Stromal cell of bone marrow (primary cell): ENCODE measurements at regions not wholly inside any gene's neighbourhood (a gene's known extent, or its start where the extent isn't known, plus 50 kb on each side); places are given as distances from the start of the nearest gene placed in this dataset.

Experiments
- DNase-seq: peaks from one replicate; pipeline ENCODE4 v3.0.0-alpha.2; 2012; ENCODE audit warnings: low read depth

DNA sequence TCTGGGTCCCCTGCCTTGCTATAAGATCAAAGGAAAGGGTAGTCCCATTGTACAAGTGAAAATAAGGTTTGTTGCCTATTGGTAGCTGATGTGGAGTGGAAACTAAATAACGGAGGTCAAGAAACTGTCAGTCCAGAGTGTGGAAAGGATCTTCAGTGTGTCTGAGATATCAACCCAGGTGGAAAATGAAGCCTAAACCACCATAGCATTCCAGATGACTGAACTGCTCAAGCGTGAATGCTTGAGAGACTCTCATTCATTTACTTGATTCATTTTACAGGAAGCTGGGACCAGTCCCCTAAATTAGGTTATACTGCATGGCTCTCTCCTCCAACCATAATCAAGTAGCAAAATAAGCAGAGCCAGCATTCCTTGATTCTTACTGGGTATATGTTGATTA lies 116.0 kb upstream of the SLC28A3 start:
- DNase-seq: no peak

DNA sequence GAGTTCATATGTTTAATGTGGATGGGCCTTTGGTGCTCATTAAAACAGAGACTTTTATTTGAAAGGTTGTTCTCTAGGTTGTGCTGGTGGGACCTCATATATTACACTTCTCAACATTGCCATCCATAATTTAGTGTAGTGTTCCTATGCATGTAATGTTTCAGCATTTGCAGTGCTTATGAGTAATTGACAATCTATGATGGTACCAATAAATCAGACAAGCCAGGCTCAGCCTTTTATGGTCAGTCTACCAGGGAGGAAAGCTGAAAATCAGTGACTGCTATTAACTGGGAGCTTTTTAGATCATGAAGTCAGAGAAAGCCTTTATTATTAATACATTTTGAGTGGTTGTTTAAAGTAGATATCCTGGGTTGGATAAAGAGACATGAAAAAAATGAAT lies 120.1 kb upstream of the SLC28A3 start:
- no peak for DNase-seq

DNA sequence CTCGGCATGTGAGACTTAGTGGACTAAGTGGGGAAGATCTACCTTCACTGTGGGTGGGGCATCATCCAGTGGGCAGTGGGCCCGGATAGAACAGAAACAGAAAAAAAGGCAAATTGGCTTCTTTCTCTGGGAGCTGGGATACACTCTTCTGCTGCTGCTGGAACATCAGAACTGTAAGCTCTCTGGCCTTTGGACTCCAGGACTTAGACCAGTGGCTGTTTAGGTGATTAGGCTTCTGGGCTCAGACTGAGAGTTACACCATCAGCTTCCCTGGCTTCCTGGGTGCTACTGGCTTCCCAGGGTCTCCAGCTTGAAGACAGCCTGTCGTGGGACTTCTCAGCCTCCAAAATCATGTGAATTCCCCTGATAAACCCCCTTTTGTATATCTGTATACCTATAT lies 122.7 kb upstream of the SLC28A3 start:
- DNase-seq: no peak

DNA sequence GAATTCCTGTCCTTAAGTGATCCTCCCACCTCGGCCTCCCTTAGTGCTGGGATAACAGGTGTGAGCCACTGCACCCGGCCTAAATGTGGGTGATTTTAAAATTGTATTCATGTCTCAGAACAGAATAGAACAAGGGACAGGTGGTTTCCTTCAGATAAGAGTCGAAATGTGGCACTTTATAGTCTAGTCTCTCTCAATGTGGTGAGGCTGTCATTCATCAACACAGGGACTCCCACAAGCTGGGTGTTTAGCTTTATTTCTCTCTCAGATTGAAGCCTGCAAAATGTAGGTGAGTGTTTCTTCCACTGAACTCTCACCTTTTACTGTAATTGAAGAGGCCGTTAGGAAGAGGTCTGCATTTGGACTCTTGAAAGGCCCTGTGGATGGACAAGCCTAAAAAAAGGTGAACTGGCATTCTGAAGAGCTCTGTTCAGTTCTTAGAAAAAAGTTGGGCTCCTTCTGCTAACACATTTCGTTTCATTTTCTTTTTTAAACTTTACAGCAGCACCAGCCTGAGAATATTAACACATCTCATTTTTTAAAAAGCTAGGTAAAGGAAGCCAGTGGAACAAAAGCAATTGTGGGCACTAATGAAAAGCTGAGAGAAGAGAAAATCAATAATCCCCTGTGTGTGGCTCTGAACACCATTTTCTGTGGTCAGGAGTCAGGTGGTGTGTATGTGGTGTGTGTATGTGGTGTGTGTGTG lies 126.2 kb upstream of the SLC28A3 start:
- no peak for DNase-seq

DNA sequence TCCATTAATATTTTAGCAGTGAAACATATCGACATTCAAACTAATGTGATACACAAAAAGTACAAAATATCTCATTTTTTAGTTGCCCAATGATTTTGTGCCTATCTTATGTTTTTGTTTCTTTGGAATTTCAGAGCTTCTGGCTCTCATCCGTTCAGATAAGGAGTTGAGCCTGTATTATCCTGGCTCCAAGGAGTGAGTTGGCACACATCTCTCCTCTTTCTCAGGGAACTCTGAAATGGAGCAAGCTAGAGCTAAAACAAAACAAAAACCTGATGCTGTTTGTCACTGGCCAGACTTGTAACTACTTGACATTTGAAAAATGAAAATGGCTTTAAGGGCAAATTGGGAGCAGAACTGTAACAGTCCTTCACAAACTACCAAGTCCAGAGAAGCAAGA lies 131.3 kb upstream of the SLC28A3 start:
- no peak for DNase-seq

DNA sequence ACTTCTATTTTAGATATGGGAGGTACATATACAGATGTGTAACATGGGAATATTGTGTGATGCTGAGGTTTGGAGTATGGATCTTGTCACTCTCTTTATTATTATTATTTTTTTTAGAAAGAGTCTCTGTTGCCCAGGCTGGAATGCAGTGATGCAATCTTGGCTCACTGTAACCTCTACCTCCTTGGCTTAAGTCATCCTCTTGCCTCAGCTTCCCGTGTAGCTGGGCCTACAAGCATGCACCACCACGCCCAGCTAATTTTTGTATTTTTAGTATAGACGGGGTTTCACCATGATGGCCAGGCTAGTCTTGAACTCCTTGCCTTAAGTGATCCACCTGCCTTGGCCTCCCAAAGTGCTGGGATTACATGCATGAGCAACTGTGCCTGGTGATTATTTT lies 138.4 kb upstream of the SLC28A3 start:
- DNase-seq: no peak

DNA sequence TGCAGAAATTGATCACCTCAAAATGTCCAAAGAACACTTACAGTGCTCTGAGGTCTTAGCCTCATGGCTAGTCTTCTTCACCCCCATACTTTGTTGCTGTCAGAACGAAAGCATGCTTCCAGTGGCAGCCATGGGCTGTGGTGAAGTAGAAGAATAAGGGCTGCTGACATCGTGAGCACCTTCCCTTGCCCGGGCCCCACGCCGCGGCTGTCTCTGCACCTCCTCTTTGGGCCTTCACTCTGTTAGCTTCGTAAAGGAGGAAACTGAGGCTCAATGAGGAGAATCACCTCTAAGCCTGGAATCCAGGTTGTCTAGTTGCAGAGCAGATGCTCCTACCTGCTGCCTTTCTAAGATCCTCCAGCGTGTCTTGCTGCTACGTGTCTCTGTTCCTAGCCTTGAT lies 139.5 kb upstream of the SLC28A3 start:
- no peak for DNase-seq

DNA sequence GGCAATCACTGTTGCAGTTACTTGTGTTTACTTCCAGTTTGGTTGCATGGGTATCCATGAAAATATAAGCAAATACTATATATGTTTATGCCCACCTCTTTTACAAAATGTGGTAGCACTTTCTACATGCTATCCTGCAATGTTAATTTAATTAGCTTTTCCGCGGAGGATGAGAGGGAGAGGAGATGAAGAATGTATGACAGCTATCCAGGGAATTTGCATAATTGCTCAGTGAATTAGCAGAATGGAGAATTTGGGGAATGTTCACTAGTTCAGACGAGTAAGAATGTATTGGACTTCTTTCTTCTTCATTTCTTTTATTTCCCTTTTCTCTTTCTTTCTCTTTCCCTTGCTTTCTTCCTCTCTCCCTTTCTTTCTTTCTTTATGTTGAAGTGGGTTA lies 140.7 kb upstream of the SLC28A3 start:
- DNase-seq: no peak

DNA sequence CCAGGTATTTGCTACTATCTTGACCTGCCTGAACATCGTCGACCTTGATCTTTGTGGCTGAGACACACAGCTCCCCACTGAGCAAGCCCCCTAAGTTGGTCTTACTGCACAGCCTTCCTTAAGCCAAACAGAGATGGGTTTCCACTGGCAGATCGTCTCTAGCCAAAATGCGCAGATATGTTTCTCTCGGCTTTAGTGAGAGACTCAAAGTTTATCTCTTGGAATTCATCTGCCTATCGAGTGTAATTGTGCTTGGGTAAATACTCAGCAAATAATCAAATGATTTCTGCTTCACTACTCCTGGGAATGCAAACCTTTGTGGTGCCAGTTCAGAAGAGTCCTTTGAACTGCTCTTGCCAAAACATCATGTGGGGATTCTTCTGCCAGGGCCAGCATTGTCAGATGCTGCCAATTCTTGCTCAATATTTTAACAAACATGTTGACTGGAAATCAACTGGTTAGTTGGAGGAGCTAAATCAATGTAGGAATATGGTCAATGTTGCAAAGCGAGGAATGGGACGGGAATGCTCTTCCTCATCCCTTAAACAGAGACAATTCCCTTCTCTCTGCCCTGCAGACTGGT lies 141.2 kb upstream of the SLC28A3 start:
- no peak for DNase-seq

DNA sequence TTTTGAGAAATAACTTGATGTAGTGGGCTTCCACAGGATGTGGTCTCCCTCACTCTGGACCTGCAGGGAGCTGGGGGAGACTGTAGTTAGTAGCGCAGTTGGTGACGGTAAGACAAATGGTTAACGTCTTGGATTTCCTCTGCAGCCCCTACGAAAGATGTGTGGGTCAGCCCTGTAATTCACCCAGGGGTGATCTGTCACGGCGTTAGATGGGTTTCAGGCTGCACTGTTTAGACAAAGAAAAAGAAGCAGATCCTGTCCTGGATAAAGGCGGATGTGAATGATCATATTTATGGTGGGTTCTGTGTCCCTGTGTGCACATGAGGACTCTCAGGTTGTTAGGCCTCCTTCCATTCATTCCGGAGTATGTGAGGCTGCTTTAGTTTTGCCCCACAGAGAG lies 142.0 kb upstream of the SLC28A3 start:
- DNase-seq: no peak

DNA sequence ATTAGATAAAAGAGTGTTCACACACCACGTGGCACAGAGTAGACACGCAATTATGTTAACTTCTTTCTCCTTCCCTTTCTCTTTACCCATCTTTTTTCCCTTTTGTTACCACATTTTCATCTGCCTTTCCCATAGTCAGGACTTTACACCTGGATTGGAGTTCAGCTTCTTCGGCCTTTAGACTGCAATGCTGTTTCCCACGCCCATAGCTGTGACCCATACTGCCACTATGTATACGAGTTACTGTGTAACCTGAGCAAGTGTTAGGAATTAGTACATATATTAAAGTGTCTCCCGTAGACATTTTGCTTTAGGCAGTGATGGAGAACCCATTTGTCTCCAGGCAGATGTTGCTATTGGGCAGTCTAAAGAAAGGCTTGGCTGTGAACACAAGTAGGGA lies 143.6 kb upstream of the SLC28A3 start:
- DNase-seq: no peak

DNA sequence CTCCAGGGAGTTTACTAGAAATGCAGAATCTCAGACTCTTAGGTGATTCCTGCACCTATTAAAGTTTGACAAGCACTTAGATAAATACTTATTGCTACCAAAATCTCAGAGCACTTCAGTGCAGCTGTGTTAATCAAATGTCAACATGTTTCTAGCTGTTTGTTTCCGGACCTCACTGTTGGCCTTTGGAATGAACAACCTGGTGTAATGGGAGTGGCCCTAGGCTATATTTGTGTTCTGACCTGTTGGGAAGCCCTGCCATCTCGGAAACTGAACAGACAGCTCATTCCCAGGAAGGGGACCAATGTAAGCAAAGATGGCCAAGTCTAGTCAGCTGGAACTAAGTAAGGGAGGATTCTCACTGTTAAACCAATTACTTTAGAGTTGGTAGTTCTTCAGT lies 145.0 kb upstream of the SLC28A3 start:
- DNase-seq: no peak

DNA sequence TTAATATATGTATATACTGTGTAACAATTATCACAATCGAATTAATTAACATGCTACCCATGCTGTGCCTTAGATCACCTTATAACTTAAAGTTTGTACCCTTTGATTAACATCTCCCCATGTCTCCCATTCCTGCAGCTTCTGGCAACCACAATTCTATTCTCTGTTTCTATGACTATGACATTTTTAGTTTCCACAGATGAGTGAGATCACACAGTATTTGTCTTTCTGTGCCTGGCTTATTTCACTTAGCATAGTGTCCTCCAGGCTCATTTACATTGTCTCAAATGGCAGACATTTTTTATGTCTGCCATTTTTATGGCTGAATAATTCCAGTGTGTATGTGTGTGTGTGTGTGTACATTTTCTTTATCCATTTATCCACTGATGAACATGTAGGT lies 146.1 kb upstream of the SLC28A3 start:
- DNase-seq: no peak

DNA sequence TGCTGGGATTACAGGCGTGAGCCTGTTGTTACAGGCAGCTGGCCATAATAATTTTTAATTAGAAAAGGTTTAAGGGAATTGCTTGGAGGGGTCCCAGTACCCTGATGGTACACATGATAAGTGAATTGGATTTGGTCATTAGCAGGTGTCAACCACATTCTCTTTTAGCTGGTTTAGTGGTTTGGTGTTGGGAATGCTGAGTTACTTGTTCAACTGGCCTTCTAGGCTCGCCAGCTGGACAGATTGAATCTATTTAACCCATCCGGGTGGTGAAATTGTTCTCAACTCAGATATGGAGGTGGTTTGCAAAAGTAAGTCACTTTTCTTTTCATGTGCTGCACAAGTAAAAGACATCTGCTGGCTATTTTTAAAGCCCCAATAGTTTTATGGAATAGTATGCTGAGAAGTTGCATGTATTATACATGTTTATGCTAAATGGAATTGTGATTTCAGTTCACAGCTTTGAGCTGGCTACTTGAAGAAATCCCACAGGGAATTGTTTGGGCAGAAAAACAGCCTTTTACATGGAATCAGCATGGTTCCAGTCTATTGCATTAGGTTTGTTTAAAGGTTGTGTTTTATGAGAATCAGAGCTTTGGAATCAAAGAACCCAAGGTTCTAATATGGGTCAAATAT lies 149.8 kb upstream of the SLC28A3 start:
- DNase-seq: no peak

DNA sequence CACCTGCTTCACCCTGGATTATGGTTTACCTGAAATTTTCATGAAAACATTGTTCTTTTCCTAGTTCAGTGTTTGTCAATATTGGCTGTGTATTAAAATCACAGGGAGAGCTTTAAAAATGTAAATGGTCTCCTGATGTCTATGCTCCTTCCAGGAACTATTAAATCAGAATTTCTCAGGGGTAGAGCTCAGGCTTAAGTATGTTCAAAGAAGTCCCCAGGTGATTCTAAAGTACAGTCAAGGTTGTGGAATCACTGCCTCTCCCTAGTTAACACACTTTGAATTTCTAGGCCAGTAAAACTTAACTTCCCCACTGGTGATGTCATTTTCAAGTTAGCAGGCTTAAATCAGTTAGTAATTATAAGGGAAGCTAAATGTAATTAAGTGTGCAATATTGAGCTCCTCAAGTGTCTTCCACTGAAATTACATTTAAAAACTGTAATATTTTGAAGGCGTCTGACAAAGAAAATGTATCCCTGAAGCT lies 150.3 kb upstream of the SLC28A3 start:
- DNase-seq: no peak

DNA sequence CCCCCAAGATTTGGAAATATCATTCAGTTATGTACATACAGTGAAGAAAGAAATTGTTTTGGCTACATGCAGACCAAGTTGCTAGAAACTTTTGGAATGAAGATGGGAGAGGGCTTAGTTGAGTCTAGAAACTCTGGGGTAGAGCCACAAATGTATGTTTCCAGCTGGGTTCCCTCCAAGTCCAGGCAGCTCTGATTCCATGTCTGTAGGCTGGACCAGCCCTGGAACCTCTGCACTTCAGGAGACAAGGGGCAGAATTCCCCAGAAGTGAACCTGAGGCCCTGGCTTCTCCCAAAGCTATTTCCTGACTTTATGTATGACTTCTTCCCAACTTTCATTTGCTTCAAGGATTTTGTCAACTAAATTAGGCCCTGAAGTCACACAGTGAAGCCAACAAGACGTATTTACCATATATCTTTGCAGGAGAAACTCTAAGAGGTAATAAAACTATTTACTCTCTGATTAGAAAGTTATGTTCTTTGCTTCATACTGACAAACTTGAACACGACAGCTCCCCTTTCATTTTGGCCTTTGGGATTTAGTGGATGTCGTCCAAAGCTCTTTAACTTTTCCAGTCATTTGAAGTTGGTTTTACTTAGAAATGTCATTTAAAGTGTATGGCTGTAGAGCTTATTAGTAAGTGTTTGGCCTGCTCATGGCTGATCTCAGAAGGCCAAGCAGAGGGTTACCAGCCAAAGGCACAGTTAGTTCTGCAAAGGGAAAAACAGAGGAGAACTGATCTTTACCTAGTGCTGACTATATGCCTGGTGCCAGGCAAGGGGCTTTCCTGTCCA lies 152.0 kb upstream of the SLC28A3 start:
- DNase-seq: no peak

DNA sequence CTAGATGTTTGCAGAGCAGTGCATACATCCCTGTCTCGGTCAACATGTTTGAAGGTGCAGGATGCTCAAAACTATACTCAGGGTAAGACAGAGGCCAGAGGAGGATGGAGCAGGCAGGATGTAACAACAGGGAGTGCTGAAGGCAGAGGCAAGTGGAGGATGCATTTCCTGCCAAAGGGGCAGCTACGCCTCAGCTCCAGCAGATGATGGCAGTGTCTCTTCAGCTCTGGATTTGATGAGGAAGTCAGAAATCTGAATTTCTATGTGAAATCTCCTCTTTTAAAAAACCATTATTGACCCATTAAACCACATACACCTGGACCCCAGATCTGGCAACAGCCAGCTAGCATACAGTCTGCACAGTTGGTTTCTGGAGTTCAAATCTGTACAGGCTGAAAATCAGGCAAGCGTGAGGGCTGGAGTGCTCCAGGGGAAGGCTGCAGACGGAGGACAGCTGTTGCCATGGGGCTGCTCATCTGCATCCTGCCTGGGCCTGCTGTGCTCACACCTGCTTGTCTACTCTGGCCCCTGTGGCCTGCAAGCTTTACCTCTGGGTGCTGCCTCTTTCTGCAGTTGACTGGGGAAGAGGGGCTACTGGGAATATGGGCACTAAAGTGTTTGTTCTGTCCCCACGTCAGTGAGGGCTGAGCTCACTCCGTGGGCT lies 152.9 kb upstream of the SLC28A3 start:
- DNase-seq: no peak

DNA sequence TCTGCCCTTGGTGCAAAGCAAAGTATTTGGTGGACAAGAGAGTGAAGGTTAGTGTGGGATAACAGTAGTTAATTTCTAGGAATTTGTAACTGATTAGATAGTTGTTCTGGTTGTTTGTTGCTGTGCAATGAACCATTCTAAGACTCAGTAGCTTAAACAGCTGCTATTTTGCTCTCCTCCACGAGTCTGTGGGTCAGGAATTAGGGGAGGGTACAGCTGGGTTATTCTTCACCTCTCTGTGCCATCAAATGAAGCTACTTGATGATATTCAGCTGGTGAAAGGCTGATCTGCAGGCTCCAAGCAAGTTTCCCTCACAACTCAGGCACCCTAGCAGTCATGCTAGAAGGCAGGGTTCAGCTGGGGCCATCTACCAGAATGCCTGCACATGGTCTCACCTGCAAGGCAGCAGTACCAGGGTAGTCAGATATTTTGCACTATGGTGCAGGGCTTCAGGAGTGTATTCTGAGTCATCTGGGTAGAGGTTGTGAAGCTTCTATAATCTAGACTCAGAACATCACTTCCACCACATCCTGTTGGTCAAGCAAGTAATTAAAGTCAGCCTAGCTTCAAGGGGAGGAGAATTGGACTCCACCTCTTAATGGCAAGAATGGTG lies 159.5 kb upstream of the SLC28A3 start:
- no peak for DNase-seq

DNA sequence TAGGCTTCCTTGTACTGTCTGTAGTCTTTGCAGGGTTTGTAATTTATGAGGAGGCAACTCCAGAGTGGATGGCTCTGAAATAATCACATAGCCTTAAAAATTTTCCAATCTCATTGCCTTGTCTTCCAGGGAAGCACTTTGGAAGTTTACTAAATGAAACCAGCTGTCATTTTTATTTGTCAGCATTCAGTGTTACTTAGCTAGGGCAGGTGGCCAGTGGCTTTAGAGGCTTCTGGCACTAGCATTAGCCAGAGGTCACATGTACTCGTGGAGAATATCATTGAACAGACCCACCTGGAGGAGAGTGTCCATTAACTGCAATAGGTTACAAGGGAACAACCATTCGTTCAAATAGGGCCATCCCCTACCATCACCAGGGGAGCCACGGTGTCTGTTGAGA lies 160.3 kb upstream of the SLC28A3 start:
- DNase-seq: no peak

DNA sequence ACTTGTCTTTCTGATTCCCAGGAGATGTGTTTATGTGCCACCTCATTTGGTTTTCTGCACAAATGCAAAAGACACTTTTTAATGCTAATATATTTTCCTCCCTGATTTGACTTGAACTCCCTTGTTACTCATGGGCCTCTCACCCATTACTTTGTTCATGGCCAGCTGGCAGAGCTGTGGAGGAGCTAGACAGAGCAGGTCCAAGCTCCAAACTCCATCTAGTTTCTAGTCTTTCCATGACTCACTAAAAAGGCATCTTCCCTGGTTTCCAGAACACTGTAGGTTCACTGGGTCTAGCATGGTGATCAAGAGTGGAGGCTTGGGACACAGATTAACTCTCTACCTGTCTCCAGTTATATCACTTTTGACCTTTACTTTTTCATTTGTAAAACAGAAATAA lies 161.0 kb upstream of the SLC28A3 start:
- DNase-seq: no peak

DNA sequence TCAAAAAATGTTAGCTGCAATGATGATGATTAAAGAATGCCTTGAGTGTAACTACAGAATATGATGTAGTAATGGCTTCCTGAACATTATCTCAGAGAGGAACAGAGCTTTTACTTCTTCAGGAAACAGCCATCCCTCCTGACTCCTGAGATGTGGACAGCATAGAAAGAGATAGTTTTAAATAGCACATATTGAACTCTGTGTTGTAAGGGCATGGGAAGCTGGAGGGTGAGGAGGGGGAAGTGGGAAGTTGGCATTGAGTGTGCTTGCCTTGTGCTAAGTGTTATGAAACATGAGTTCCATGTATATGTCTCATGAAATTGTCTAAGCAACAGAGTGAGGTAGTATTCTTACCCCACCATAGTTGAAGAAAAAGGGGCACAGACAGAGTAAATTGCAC lies 161.5 kb upstream of the SLC28A3 start:
- DNase-seq: no peak

DNA sequence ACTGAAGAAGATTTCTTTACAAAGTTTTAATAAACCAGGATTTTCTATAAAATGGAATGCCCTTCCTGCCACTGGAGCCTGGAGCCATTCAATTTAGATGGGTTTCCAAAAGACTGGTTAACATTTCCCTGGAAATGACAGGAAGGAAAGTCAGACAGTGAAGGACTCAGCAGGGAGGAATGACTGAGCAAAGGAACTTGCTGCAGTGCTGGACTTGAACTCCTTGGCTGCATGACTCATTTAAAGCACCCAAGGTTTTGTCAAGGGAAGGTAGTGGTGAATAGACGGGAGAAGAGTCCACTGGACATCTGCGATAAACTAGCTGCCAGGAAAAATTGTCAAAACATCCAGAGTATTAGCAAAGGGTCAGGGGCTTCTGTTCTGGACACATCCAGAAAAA lies 163.8 kb upstream of the SLC28A3 start:
- DNase-seq: no peak
